Immature natural killer cell (primary cell): ENCODE measurements at regions not wholly inside any gene's neighbourhood (a gene's known extent, or its start where the extent isn't known, plus 50 kb on each side); places are given as distances from the start of the nearest gene placed in this dataset.

Experiments
- DNase-seq, 3 donors: peaks; one replicate each; pipeline ENCODE4 v3.0.0; 2022; ENCODE audit warnings: mixed read lengths in 1 of 3
- H3K27ac Mint-ChIP-seq, 6 donors: one replicate each; pipeline ENCODE4 v1.8.0; 2020; ENCODE audit warnings: mixed read lengths in 6 of 6, mild to moderate bottlenecking in 5 of 6, inconsistent platforms in 4 of 6, moderate library complexity in 3 of 6
- H3K27me3 Mint-ChIP-seq, 3 donors: one replicate each; pipeline ENCODE4 v1.8.0; 2020 to 2021; ENCODE audit warnings: low read depth in 3 of 3, mild to moderate bottlenecking in 3 of 3, mixed read lengths in 3 of 3, moderate library complexity in 3 of 3, inconsistent platforms in 1 of 3
- H3K36me3 Mint-ChIP-seq, 3 donors: one replicate each; pipeline ENCODE4 v1.8.0; 2020; ENCODE audit warnings: mixed read lengths in 3 of 3, inconsistent platforms in 2 of 3, mild to moderate bottlenecking in 2 of 3
- H3K4me1 Mint-ChIP-seq, 2 donors: one replicate each; pipeline ENCODE4 v1.8.0; 2020; ENCODE audit warnings: inconsistent platforms in 2 of 2, mild to moderate bottlenecking in 2 of 2, mixed read lengths in 2 of 2, moderate library complexity in 1 of 2
- H3K4me3 Mint-ChIP-seq, 5 donors: one replicate each; pipeline ENCODE4 v1.8.0; 2020; ENCODE audit warnings: mild to moderate bottlenecking in 5 of 5, mixed read lengths in 5 of 5, inconsistent platforms in 3 of 5, moderate library complexity in 3 of 5
- H3K9me3 Mint-ChIP-seq, 6 donors: one replicate each; pipeline ENCODE4 v1.8.0; 2020; ENCODE audit warnings: mild to moderate bottlenecking in 6 of 6, mixed read lengths in 6 of 6, inconsistent platforms in 4 of 6, moderate library complexity in 3 of 6

- Mint-ChIP-seq H3K4me3 (no peak overlapping the region), H3K27ac (no peak overlapping the region), H3K36me3 (no peaks in the 10 kb centered on the region), H3K9me3 (peaks cover 0 to 4% (median 0%) of the 10 kb centered on the region in 6 donors), H3K27me3 (peaks cover 0 to 3% (median 0%) of the 10 kb centered on the region in 3 donors), H3K4me1 (no peaks in the 10 kb centered on the region)
- no peak for DNase-seq
Observed at GRCh38 chr5:2466966-2467365, 284.5 kb downstream of the IRX2 start.

GRCh38 chr5:2465383-2465782 lies 286.1 kb downstream of the IRX2 start:
- H3K4me1 Mint-ChIP-seq = no peaks in the 10 kb centered on the region
- H3K4me3 Mint-ChIP-seq = no peak overlapping the region
- no peak for DNase-seq
- H3K9me3 Mint-ChIP-seq = peaks cover 0 to 4% (median 0%) of the 10 kb centered on the region in 6 donors
- H3K27ac Mint-ChIP-seq = no peak overlapping the region
- peaks cover 0 to 3% (median 0%) of the 10 kb centered on the region in 3 donors for H3K27me3 Mint-ChIP-seq
- H3K36me3 Mint-ChIP-seq = no peaks in the 10 kb centered on the region

- no peak overlapping the region for H3K4me3 Mint-ChIP-seq
- no peak for DNase-seq
- H3K36me3 Mint-ChIP-seq = no peaks in the 10 kb centered on the region
Observed at GRCh38 chr5:2464141-2464540, 287.3 kb downstream of the IRX2 start.

GRCh38 chr5:2461701-2462691 lies 289.5 kb downstream of the IRX2 start:
- no peak for DNase-seq
- H3K36me3 Mint-ChIP-seq = no peaks in the 10 kb centered on the region
- no peak overlapping the region for H3K4me3 Mint-ChIP-seq
- H3K27ac Mint-ChIP-seq = no peak overlapping the region
- H3K9me3 Mint-ChIP-seq = peaks cover 0 to 6% (median 0%) of the 10 kb centered on the region in 6 donors
- H3K27me3 Mint-ChIP-seq = peaks cover 0 to 4% (median 2%) of the 10 kb centered on the region in 3 donors
- H3K4me1 Mint-ChIP-seq = no peaks in the 10 kb centered on the region

More at GRCh38 chr5:2464141-2464540, 287.3 kb downstream of the IRX2 start:
- Mint-ChIP-seq H3K27ac (no peak overlapping the region), H3K4me1 (no peaks in the 10 kb centered on the region), H3K27me3 (peaks cover 0 to 4% (median 2%) of the 10 kb centered on the region in 3 donors), H3K9me3 (peaks cover 0 to 6% (median 0%) of the 10 kb centered on the region in 6 donors)

GRCh38 chr5:2460098-2460497 lies 291.4 kb downstream of the IRX2 start:
- DNase-seq = no peak
- Mint-ChIP-seq H3K36me3 (no peaks in the 10 kb centered on the region), H3K4me3 (no peak overlapping the region), H3K9me3 (peaks cover 0 to 6% (median 0%) of the 10 kb centered on the region in 6 donors), H3K27me3 (peaks cover 0 to 4% (median 0%) of the 10 kb centered on the region in 3 donors), H3K27ac (no peak overlapping the region), H3K4me1 (no peaks in the 10 kb centered on the region)

GRCh38 chr5:2459251-2459650 lies 292.2 kb downstream of the IRX2 start:
- Mint-ChIP-seq H3K36me3 (no peaks in the 10 kb centered on the region), H3K27ac (no peak overlapping the region), H3K4me3 (no peak overlapping the region), H3K4me1 (no peaks in the 10 kb centered on the region), H3K9me3 (peaks cover 0 to 6% (median 0%) of the 10 kb centered on the region in 6 donors), H3K27me3 (peaks cover 0 to 4% (median 0%) of the 10 kb centered on the region in 3 donors)
- DNase-seq = no peak

- no peak for DNase-seq
- no peak overlapping the region for H3K4me3 Mint-ChIP-seq
- no peaks in the 10 kb centered on the region for H3K36me3 Mint-ChIP-seq
- H3K4me1 Mint-ChIP-seq = no peaks in the 10 kb centered on the region
- no peak overlapping the region for H3K27ac Mint-ChIP-seq
- H3K9me3 Mint-ChIP-seq = peaks cover 0 to 1% (median 0%) of the 10 kb centered on the region in 6 donors
- peaks cover 0 to 4% (median 0%) of the 10 kb centered on the region in 3 donors for H3K27me3 Mint-ChIP-seq
Observed at GRCh38 chr5:2455878-2456277, 295.6 kb downstream of the IRX2 start.

GRCh38 chr5:2454876-2455275 lies 296.6 kb downstream of the IRX2 start:
- no peaks in the 10 kb centered on the region for H3K27me3 Mint-ChIP-seq
- no peaks in the 10 kb centered on the region for H3K4me1 Mint-ChIP-seq
- H3K4me3 Mint-ChIP-seq = no peak overlapping the region
- no peaks in the 10 kb centered on the region for H3K36me3 Mint-ChIP-seq
- H3K27ac Mint-ChIP-seq = no peak overlapping the region
- DNase-seq = no peak
- no peaks in the 10 kb centered on the region for H3K9me3 Mint-ChIP-seq

- Mint-ChIP-seq H3K27me3 (peaks cover 0 to 2% (median 0%) of the 10 kb centered on the region in 3 donors), H3K9me3 (peaks cover 0 to 2% (median 0%) of the 10 kb centered on the region in 6 donors), H3K4me3 (no peak overlapping the region), H3K4me1 (no peaks in the 10 kb centered on the region), H3K27ac (no peak overlapping the region), H3K36me3 (no peaks in the 10 kb centered on the region)
- no peak for DNase-seq
Observed at GRCh38 chr5:2453781-2454180, 297.7 kb downstream of the IRX2 start.

GRCh38 chr5:2451100-2451499 lies 300.4 kb downstream of the IRX2 start:
- peaks cover 0 to 5% (median 0%) of the 10 kb centered on the region in 6 donors for H3K9me3 Mint-ChIP-seq
- no peaks in the 10 kb centered on the region for H3K4me1 Mint-ChIP-seq
- H3K36me3 Mint-ChIP-seq = no peaks in the 10 kb centered on the region
- H3K4me3 Mint-ChIP-seq = no peak overlapping the region
- peaks cover 0 to 2% (median 2%) of the 10 kb centered on the region in 3 donors for H3K27me3 Mint-ChIP-seq
- DNase-seq = no peak
- no peak overlapping the region for H3K27ac Mint-ChIP-seq

GRCh38 chr5:2442496-2443354 lies 308.8 kb downstream of the IRX2 start:
- Mint-ChIP-seq H3K27ac (no peak overlapping the region), H3K4me3 (no peak overlapping the region), H3K36me3 (no peaks in the 10 kb centered on the region), H3K9me3 (peaks cover 0 to 4% (median 0%) of the 10 kb centered on the region in 6 donors), H3K4me1 (no peaks in the 10 kb centered on the region), H3K27me3 (peaks cover 0 to 2% (median 2%) of the 10 kb centered on the region in 3 donors)
- DNase-seq = no peak

- Mint-ChIP-seq H3K9me3 (no peaks in the 10 kb centered on the region), H3K36me3 (no peaks in the 10 kb centered on the region), H3K27me3 (peaks cover 0 to 4% (median 2%) of the 10 kb centered on the region in 3 donors), H3K4me3 (no peak overlapping the region), H3K4me1 (no peaks in the 10 kb centered on the region), H3K27ac (no peak overlapping the region)
- no peak for DNase-seq
Observed at GRCh38 chr5:2441495-2442180, 309.8 kb downstream of the IRX2 start.

GRCh38 chr5:2439608-2440007 lies 311.9 kb downstream of the IRX2 start:
- Mint-ChIP-seq H3K9me3 (no peaks in the 10 kb centered on the region), H3K4me1 (no peaks in the 10 kb centered on the region), H3K27ac (no peak overlapping the region), H3K36me3 (no peaks in the 10 kb centered on the region), H3K4me3 (no peak overlapping the region), H3K27me3 (peaks cover 0 to 6% (median 4%) of the 10 kb centered on the region in 3 donors)
- no peak for DNase-seq
